Activated T-cell treated with anti-CD3 and anti-CD28 coated beads, Interleukin-2, amount 50 U/mL, for 24 hours (primary cell): ENCODE measurements at regions not wholly inside any gene's neighbourhood (a gene's known extent, or its start where the extent isn't known, plus 50 kb on each side); places are given as distances from the start of the nearest gene placed in this dataset.

Source experiments
- DNase-seq: peaks from one replicate; pipeline ENCODE4 v3.0.0-alpha.2; 2020
- H3K27ac Mint-ChIP-seq: 2 replicates; pipeline ENCODE4 v1.8.0; 2020; ENCODE audit warnings: mild to moderate bottlenecking, mixed read lengths
- H3K27me3 Mint-ChIP-seq: 2 replicates; pipeline ENCODE4 v1.8.0; 2020; ENCODE audit warnings: mixed read lengths
- H3K36me3 Mint-ChIP-seq: 2 replicates; pipeline ENCODE4 v1.8.0; 2020; ENCODE audit warnings: low read depth, mixed read lengths
- H3K4me1 Mint-ChIP-seq: 2 replicates; pipeline ENCODE4 v1.8.0; 2020; ENCODE audit warnings: low read depth, mixed read lengths
- H3K4me3 Mint-ChIP-seq: 2 replicates; pipeline ENCODE4 v1.8.0; 2020; ENCODE audit warnings: mild to moderate bottlenecking, moderate library complexity, mixed read lengths
- H3K9me3 Mint-ChIP-seq: 2 replicates; pipeline ENCODE4 v1.8.0; 2020; ENCODE audit warnings: mixed read lengths

DNA sequence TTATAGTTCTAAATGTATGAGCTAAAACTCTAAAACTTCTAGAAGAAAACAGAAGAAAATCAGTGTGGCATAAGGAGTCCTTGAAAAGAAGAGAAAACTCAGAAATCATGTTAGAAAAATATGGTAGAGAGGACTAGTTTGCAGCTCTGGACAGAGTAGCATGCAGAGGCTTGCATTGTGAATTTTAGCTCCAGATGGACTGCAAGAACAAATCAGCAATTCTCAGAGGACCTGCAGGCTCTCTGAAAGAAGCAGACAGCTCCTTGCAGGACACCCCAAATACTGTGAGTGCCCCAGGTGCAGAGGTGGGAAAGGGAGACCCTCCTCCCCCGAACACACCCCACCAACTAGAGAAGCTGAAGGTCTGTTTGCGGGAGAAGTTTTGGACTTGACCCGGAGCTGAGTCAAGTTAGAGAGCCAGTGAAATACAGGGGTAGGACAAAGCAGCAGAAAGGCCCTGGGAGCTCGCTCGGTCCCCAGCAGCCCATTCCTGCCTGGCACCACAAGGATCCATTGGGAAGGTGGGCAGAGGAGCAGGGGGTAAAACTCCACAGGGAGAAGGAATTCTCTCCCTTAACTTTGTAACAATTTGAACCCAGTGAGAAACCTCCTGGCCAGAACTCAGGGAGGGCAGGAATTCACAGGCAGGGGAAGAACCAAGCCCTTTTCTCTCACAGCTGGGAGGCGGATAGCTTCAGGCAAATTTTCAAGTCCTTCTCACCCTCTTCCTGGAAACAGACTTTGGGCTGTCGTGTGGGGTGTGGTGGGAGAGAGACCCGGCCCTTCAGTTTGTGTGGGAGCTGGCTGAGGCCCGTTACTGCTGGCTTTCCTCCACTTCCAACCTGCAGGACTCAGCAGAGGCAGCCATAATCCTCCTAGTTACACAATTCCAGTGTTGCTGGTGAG lies 216.2 kb upstream of the SLC35G4 start:
- no peak overlapping the region for H3K27ac Mint-ChIP-seq
- DNase-seq, result no peak
- H3K36me3 Mint-ChIP-seq, result no peaks in the 10 kb centered on the region
- H3K4me1 Mint-ChIP-seq, result no peaks in the 10 kb centered on the region
- H3K9me3 Mint-ChIP-seq, result no peaks in the 10 kb centered on the region
- no peak overlapping the region for H3K4me3 Mint-ChIP-seq
- no peaks in the 10 kb centered on the region for H3K27me3 Mint-ChIP-seq

DNA sequence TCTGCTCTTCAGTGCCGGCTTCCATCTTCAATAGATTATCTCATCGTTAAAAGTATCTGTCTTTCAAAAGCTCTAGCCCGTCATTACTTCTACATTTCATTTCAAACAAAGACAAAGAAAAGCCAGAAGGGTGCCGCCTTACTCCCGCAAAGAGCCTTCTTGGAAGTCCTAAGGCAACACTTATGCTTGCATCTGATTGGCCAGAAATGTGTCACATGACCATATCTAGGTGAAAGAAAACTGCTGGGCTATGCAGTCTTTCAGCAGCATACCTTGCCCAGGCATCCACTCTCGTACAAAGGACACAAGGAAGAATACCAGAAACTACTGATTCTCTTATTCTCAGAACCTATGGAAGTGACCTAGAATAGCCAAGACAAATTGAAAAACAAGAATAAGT lies 217.1 kb upstream of the SLC35G4 start:
- Mint-ChIP-seq H3K27ac (no peak overlapping the region), H3K9me3 (no peaks in the 10 kb centered on the region), H3K4me1 (no peaks in the 10 kb centered on the region), H3K4me3 (no peak overlapping the region), H3K27me3 (no peaks in the 10 kb centered on the region), H3K36me3 (no peaks in the 10 kb centered on the region)
- DNase-seq, result no peak

DNA sequence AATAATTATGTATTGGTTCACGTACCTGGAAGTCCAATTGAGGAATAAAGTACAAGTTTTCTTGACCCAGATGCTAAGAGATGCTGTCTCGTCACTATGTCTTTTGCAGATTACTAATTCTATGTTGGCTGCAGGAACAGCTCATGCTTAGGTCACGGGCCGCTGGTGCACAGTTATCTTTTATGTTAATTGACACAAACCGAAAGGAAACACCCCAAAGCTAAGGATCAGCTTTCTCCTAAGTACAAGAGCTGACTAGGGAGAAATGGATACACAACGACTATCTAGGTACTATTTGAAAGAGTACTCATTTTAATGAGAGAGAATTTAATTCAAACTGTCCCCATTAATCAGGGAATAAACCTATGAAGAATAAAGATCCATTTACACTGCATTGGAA lies 217.7 kb upstream of the SLC35G4 start:
- DNase-seq, result no peak
- Mint-ChIP-seq H3K4me3 (no peak overlapping the region), H3K27ac (no peak overlapping the region), H3K4me1 (no peaks in the 10 kb centered on the region), H3K36me3 (no peaks in the 10 kb centered on the region), H3K9me3 (no peaks in the 10 kb centered on the region), H3K27me3 (no peaks in the 10 kb centered on the region)

DNA sequence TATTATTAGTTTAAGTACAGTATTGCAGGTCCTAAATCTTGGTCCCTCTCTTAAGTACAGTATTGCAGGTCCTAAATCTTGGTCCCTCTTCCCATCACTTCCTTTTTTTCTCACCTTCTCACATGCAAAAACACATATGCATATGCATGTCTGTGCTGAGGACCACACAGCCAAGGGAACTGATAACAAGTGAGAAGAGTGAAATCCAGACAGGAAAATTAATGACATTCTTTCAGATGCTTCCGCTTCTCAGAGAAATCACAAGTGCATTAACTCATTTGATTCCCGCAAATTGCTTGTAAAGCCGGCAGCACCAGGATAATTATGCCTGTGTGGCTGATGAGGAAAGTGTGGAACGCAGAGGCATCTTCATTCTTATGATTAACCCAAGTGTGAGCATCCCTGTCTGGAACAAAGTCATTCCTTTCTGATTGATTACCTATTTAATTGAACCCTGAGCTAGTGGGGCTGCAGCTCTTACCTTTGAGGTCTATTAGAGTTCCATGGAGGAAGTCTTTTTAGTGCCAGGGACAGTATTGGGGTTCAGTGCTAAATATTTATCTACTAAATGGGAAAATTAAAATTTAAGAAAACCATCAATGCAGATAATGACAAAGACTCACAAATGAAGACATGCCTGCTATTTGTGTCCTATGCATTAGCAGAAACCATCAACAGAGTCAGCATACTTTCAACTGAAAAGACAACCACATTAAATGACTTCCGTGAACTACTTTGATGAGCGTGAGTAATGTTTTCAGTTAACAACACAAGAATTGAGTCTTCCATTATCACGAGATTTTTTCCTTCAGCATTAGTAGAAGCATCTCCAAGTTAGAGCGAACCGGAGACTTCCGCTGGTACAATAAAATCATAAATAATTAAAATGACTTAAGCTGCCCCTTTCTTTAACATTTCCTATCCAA lies 220.4 kb upstream of the SLC35G4 start:
- Mint-ChIP-seq H3K27me3 (no peaks in the 10 kb centered on the region), H3K4me3 (no peak overlapping the region), H3K4me1 (no peaks in the 10 kb centered on the region), H3K36me3 (no peaks in the 10 kb centered on the region), H3K27ac (no peak overlapping the region), H3K9me3 (no peaks in the 10 kb centered on the region)
- DNase-seq, result no peak

GRCh38 chr18:11387880-11388279 lies 221.5 kb upstream of the SLC35G4 start:
- no peak for DNase-seq
- Mint-ChIP-seq H3K27ac (no peak overlapping the region), H3K36me3 (no peaks in the 10 kb centered on the region), H3K9me3 (no peaks in the 10 kb centered on the region), H3K27me3 (no peaks in the 10 kb centered on the region), H3K4me1 (no peaks in the 10 kb centered on the region), H3K4me3 (no peak overlapping the region)

DNA sequence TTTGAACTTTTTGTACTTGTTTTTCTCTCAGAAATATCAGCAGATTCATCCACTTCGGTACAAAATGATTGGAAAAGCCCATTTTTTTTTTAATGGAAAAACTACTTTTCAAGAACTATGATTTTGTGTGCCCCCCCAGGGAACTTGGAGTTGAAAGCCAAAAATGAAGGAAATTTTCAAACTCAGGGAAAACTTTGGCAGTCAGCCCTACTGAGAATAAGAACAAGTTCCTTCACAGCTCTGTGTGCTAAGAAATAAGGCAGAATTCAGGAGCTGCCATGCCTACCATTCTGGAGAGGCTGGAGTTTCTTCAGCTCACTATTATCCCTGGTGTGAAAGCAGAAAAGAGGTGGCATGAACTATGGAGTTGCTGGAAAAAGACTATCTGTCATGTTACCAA lies 226.0 kb upstream of the SLC35G4 start:
- Mint-ChIP-seq H3K9me3 (no peaks in the 10 kb centered on the region), H3K4me1 (no peaks in the 10 kb centered on the region), H3K4me3 (no peak overlapping the region), H3K27me3 (no peaks in the 10 kb centered on the region), H3K27ac (no peak overlapping the region), H3K36me3 (no peaks in the 10 kb centered on the region)
- DNase-seq, result no peak

GRCh38 chr18:11380968-11381367 lies 228.4 kb upstream of the SLC35G4 start:
- H3K36me3 Mint-ChIP-seq, result no peaks in the 10 kb centered on the region
- H3K4me1 Mint-ChIP-seq, result no peaks in the 10 kb centered on the region
- H3K9me3 Mint-ChIP-seq, result no peaks in the 10 kb centered on the region
- no peak overlapping the region for H3K4me3 Mint-ChIP-seq
- no peak for DNase-seq
- no peak overlapping the region for H3K27ac Mint-ChIP-seq
- H3K27me3 Mint-ChIP-seq, result no peaks in the 10 kb centered on the region

GRCh38 chr18:11379660-11380059 lies 229.7 kb upstream of the SLC35G4 start:
- no peak for DNase-seq
- H3K36me3 Mint-ChIP-seq, result no peaks in the 10 kb centered on the region
- H3K4me3 Mint-ChIP-seq, result no peak overlapping the region
- H3K9me3 Mint-ChIP-seq, result no peaks in the 10 kb centered on the region
- H3K27ac Mint-ChIP-seq, result no peak overlapping the region
- H3K4me1 Mint-ChIP-seq, result no peaks in the 10 kb centered on the region
- H3K27me3 Mint-ChIP-seq, result no peaks in the 10 kb centered on the region

DNA sequence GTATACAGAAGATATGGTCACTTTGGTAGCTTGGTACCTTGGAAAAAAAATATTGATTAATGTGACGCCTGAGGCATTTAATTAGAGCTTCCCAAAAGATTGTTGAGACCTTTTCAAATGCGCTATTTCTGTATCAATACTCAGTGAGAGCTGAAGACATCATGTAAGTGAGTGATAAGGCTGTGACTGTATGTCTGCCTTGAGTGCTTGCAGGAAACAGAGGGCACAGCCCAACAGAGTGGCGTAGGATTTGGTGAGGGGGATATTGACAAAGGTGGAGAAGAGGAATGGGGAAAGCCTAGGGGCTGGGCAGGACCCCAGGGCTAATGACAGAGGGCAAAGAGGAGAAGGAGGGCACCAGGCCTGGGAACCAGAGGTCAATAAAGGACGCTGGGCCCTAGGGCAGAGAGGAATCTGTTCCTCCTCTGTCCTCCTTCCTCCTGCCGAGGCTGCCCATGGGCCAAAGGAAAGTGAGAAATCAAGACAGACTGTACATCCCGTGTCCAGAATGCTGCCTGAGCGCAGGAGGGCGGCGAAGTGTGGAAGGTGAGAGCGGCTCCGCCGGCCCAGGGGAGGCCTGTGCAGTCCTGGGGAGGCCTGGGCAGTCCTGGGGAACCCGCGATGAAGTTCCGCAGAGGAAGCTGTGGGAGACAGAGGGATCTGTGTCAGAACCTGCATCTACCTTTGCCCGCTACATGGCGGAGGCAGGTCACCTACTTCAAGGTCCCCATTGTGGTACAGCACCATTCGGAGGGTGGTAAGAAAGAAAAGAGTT lies 228.6 kb upstream of the PIEZO2 start:
- no peak for DNase-seq
- Mint-ChIP-seq H3K9me3 (no peaks in the 10 kb centered on the region), H3K27ac (no peak overlapping the region), H3K4me1 (no peaks in the 10 kb centered on the region), H3K36me3 (no peaks in the 10 kb centered on the region), H3K27me3 (no peaks in the 10 kb centered on the region), H3K4me3 (no peak overlapping the region)

- no peaks in the 10 kb centered on the region for H3K9me3 Mint-ChIP-seq
- DNase-seq, result no peak
- H3K27ac Mint-ChIP-seq, result no peak overlapping the region
- H3K4me3 Mint-ChIP-seq, result no peak overlapping the region
- no peaks in the 10 kb centered on the region for H3K4me1 Mint-ChIP-seq
- no peaks in the 10 kb centered on the region for H3K36me3 Mint-ChIP-seq
- no peaks in the 10 kb centered on the region for H3K27me3 Mint-ChIP-seq
These were observed 222.8 kb upstream of the PIEZO2 start for GRCh38 chr18:11372163-11372562.

GRCh38 chr18:11369556-11369955 lies 220.2 kb upstream of the PIEZO2 start:
- no peaks in the 10 kb centered on the region for H3K36me3 Mint-ChIP-seq
- no peak overlapping the region for H3K27ac Mint-ChIP-seq
- H3K4me3 Mint-ChIP-seq, result no peak overlapping the region
- no peaks in the 10 kb centered on the region for H3K27me3 Mint-ChIP-seq
- no peak for DNase-seq
- no peaks in the 10 kb centered on the region for H3K9me3 Mint-ChIP-seq
- no peaks in the 10 kb centered on the region for H3K4me1 Mint-ChIP-seq

- H3K27ac Mint-ChIP-seq, result no peak overlapping the region
- H3K27me3 Mint-ChIP-seq, result no peaks in the 10 kb centered on the region
- no peaks in the 10 kb centered on the region for H3K9me3 Mint-ChIP-seq
- DNase-seq, result no peak
- H3K4me3 Mint-ChIP-seq, result no peak overlapping the region
- H3K4me1 Mint-ChIP-seq, result no peaks in the 10 kb centered on the region
- H3K36me3 Mint-ChIP-seq, result no peaks in the 10 kb centered on the region
These were observed 218.7 kb upstream of the PIEZO2 start for GRCh38 chr18:11368020-11368419.

DNA sequence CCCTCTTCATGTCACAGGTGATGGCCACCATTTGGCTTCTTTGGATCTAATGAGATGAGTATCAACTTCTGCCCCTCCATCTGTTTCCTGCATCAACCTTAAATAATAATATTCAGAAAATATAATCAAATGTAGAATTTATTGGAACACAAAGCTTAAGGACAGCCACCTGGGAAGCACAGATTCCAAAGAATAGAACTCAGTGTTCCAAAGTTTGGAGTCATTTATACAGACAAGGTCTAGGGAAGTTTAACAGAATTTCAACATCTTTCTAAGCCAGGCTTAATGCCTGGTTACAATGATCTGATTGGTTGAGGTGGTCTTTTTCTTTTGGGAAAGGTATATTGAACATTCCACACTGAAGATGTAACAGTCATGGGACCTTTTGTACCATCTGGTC lies 218.0 kb upstream of the PIEZO2 start:
- H3K9me3 Mint-ChIP-seq, result no peaks in the 10 kb centered on the region
- H3K27me3 Mint-ChIP-seq, result no peaks in the 10 kb centered on the region
- no peaks in the 10 kb centered on the region for H3K4me1 Mint-ChIP-seq
- no peaks in the 10 kb centered on the region for H3K36me3 Mint-ChIP-seq
- no peak overlapping the region for H3K4me3 Mint-ChIP-seq
- no peak overlapping the region for H3K27ac Mint-ChIP-seq
- DNase-seq, result no peak

- no peak overlapping the region for H3K4me3 Mint-ChIP-seq
These were observed 217.0 kb upstream of the PIEZO2 start for GRCh38 chr18:11366410-11366809.

More at GRCh38 chr18:11366410-11366809, 217.0 kb upstream of the PIEZO2 start:
- DNase-seq, result no peak
- Mint-ChIP-seq H3K27me3 (no peaks in the 10 kb centered on the region), H3K9me3 (no peaks in the 10 kb centered on the region), H3K4me1 (no peaks in the 10 kb centered on the region), H3K27ac (no peak overlapping the region), H3K36me3 (no peaks in the 10 kb centered on the region)
